A673 (cell line): ENCODE measurements at regions not wholly inside any gene's neighbourhood (a gene's known extent, or its start where the extent isn't known, plus 50 kb on each side); places are given as distances from the start of the nearest gene placed in this dataset.

ENCODE experiments used
- BruUV-seq: library from RNA; stranded (reverse); fragments of 400-500 nt; replicated peaks from 2 replicates; lab custom pipeline; 2021; lab: Mats Ljungman, UMichigan
- CTCF ChIA-PET: fragments of 300-600 bp; sonication (Branson Sonifier 250); formaldehyde crosslinking; loops from one replicate; lab custom pipeline; 2022; ENCODE audit warnings: antibody characterized with exemption; lab: Charles Lee
- POLR2A ChIA-PET: fragments of 300-600 bp; sonication (Branson Sonifier 250); formaldehyde crosslinking; loops from one replicate; lab custom pipeline; 2022; ENCODE audit warnings: antibody characterized with exemption; ENCODE audit not compliant: low non-redundant PET; lab: Charles Lee
- DNase-seq: peaks from one replicate; pipeline ENCODE4 v3.0.0-alpha.2; 2015; ENCODE audit warnings: low spot score
- H3K27ac ChIP-seq: fragments of 200-600 bp; sonication (generic); 2 replicates; pipeline ENCODE4 v1.5.1; 2016; ENCODE audit warnings: mixed run types, low read depth, mild to moderate bottlenecking, mixed read lengths, antibody characterized with exemption, low read length; ENCODE audit not compliant: poor library complexity, severe bottlenecking
- H3K27me3 ChIP-seq: fragments of 200-600 bp; sonication (generic); replicated peaks from 2 replicates; pipeline ENCODE4 v1.6.1; 2017; ENCODE audit warnings: mixed run types, low read depth, mild to moderate bottlenecking, mixed read lengths, antibody characterized with exemption, low read length; ENCODE audit not compliant: insufficient read depth, poor library complexity
- H3K36me3 ChIP-seq: fragments of 200-600 bp; sonication (generic); 2 replicates; pipeline ENCODE4 v1.6.1; 2016; ENCODE audit warnings: mixed run types, mild to moderate bottlenecking, mixed read lengths, antibody characterized with exemption, low read length; ENCODE audit not compliant: insufficient read depth, poor library complexity, severe bottlenecking
- H3K4me1 ChIP-seq: fragments of 200-600 bp; sonication (generic); 2 replicates; pipeline ENCODE4 v1.6.1; 2017; ENCODE audit warnings: mixed run types, mild to moderate bottlenecking, mixed read lengths, antibody characterized with exemption, low read length; ENCODE audit not compliant: insufficient read depth, poor library complexity, severe bottlenecking
- H3K4me3 ChIP-seq: fragments of 200-600 bp; sonication (generic); 2 replicates; pipeline ENCODE4 v1.5.1; 2016; ENCODE audit warnings: low read depth, mixed run types, mild to moderate bottlenecking, mixed read lengths, low read length; ENCODE audit not compliant: poor library complexity, severe bottlenecking
- H3K9me3 ChIP-seq: fragments of 200-600 bp; sonication (generic); 2 replicates; pipeline ENCODE4 v1.6.1; 2016; ENCODE audit warnings: mixed run types, low read depth, mild to moderate bottlenecking, mixed read lengths, antibody characterized with exemption, low read length; ENCODE audit not compliant: poor library complexity, severe bottlenecking
- EZH2 ChIP-seq: fragments of 200-600 bp; sonication (generic); IDR thresholded peaks from 2 replicates; pipeline ENCODE4 v1.6.1; 2017; ENCODE audit warnings: borderline replicate concordance, low read depth, mild to moderate bottlenecking, mixed read lengths, antibody characterized with exemption, low read length; ENCODE audit not compliant: poor library complexity, severe bottlenecking
- intact Hi-C: fragments of 100-400 bp; cut with micrococcal nuclease; formaldehyde crosslinking; loops from one replicate; pipeline ENCODE4 v1.10.0; 2022; ENCODE audit not compliant: unreplicated experiment
- TF ChIP-seq, protein P1 (sequence below): fragments of 300-800, 200-600 bp; sonication (generic); conservative IDR thresholded peaks from 2 replicates; pipeline ENCODE4 v1.5.1; 2017; ENCODE audit warnings: low read depth, mild to moderate bottlenecking, antibody characterized with exemption, low read length, moderate library complexity, mixed read lengths

DNA sequence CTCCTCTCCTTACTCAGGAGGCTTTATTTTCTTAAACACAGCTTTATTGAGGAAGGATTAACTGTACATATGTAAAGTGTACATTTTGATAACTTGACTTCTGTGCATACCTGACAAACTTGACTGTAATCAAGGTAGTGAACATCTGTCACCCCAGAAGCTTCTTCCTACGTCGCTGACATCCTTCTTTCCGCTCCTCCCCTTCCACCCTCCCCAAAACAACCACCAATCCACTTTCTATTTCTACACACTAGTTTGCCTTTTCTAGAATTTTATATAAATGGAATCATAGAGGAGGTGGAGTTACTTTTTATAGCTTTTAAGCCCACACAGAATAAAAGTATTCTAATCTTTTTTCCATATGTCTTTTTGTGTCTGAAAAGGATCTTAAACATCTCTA lies 225.2 kb upstream of the RBFOX1 start:
- ChIA-PET POLR2A (no interaction called here), CTCF (no interaction called here)
- no peak for TF ChIP-seq EZH2
- TF ChIP-seq, protein P1, sequence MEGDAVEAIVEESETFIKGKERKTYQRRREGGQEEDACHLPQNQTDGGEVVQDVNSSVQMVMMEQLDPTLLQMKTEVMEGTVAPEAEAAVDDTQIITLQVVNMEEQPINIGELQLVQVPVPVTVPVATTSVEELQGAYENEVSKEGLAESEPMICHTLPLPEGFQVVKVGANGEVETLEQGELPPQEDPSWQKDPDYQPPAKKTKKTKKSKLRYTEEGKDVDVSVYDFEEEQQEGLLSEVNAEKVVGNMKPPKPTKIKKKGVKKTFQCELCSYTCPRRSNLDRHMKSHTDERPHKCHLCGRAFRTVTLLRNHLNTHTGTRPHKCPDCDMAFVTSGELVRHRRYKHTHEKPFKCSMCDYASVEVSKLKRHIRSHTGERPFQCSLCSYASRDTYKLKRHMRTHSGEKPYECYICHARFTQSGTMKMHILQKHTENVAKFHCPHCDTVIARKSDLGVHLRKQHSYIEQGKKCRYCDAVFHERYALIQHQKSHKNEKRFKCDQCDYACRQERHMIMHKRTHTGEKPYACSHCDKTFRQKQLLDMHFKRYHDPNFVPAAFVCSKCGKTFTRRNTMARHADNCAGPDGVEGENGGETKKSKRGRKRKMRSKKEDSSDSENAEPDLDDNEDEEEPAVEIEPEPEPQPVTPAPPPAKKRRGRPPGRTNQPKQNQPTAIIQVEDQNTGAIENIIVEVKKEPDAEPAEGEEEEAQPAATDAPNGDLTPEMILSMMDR = no peak
- Histone ChIP-seq H3K9me3 (no peaks in the 10 kb centered on the region), H3K27ac (no peak overlapping the region), H3K4me1 (no peaks in the 10 kb centered on the region), H3K36me3 (no peaks in the 10 kb centered on the region), H3K4me3 (no peak overlapping the region), H3K27me3 (no peaks in the 10 kb centered on the region)
- intact Hi-C loops = no loop called here
- BruUV-seq = no TSS peak
- DNase-seq = no peak

DNA sequence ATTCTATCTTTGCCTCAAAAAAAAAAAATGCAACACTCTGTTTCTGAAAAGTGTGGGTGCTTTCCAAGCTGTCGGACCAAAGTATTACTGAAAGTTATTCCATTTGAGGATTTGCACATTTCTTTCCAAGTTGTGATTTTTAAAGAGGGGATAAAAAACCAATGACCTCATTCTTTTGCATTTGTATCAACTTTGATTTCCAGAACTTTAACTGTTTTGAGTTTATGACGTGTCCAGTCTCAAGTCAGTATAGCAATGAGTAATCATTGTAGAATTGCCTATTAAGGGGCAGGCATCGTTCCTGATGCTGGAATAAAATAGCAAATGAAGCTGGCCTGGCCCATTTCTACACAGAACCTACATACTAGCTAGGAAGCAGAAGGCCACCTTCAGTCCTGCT lies 229.6 kb upstream of the RBFOX1 start:
- Histone ChIP-seq H3K4me3 (no peak overlapping the region), H3K27ac (no peak overlapping the region), H3K36me3 (no peaks in the 10 kb centered on the region), H3K4me1 (no peaks in the 10 kb centered on the region), H3K27me3 (peaks cover 4% of the 10 kb centered on the region), H3K9me3 (no peaks in the 10 kb centered on the region)
- CTCF ChIA-PET = no interaction called here
- POLR2A ChIA-PET = no interaction called here
- intact Hi-C loops = no loop called here
- no peak for DNase-seq
- TF ChIP-seq, protein P1 = no peak
- no peak for TF ChIP-seq EZH2
- no TSS peak for BruUV-seq

DNA sequence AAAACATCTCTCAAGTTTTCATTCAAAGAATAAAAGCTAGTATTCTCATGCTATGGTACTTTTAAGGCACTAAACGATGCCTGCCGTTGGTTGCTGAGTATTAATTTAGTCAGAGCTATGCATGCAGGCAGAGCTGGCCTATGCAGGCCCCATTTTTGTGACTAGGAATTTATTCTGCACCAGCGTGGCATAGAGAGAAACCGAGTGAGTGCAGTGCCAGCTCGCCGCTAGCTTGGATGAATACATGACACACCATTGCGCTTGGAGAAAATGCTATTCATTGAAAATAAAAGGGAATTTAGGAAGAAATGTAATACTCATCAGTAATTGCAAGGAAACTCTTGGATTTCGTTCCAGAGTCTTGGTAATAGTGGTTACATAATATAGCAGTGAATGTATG lies 231.6 kb upstream of the RBFOX1 start:
- ChIA-PET POLR2A (no interaction called here), CTCF (no interaction called here)
- peaks cover 4% of the 10 kb centered on the region for H3K27me3 ChIP-seq
- intact Hi-C loops = no loop called here
- H3K27ac ChIP-seq = no peak overlapping the region
- no TSS peak for BruUV-seq
- peaks cover 4% of the 10 kb centered on the region for H3K9me3 ChIP-seq
- no peaks in the 10 kb centered on the region for H3K4me1 ChIP-seq
- no peak overlapping the region for H3K4me3 ChIP-seq
- no peak for TF ChIP-seq EZH2
- TF ChIP-seq, protein P1 = no peak
- H3K36me3 ChIP-seq = no peaks in the 10 kb centered on the region
- no peak for DNase-seq
